ENCODE measurements at regions not wholly inside any gene's neighbourhood (a gene's known extent, or its start where the extent isn't known, plus 50 kb on each side); places are given as distances from the start of the nearest gene placed in this dataset.
A peak's percentile ranks its signal among the peaks of the same experiment; 100 is the strongest.
"Not testable (repeated sequence)": the region's sequence is repeated elsewhere in the genome, so short reads cannot be mapped to it uniquely, and the experiment has no call there.

DNA sequence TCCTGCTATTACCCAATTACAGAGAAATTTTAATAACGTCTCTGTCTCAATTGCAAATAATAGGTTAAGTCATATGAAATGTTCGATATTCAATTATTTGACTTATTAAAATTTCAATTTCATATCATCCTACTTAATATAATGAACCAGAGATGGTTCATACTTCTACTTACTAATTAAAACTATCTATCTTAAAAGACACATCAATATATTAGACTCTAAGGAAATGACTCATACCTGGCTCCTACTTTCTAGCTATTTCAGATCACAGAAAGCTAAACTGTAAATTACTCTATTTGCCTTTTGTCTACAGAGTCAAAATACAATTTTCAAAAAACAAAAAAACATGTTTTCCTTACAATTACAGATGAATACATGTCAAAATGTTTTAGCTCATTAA lies 99.6 kb downstream of the CAPZA3 start:
- H3K27ac ChIP-seq, result no peak overlapping the region

GRCh38 chr12:18840997-18841396 lies 103.1 kb downstream of the CAPZA3 start:
- not testable (repeated sequence) for H3K27ac ChIP-seq; DNase-seq (ENCODE audit: low read depth, low spot score)

More for the DNA sequence above, 99.6 kb downstream of the CAPZA3 start:
- DNase-seq (ENCODE audit: low read depth, low spot score), result no peak

DNA sequence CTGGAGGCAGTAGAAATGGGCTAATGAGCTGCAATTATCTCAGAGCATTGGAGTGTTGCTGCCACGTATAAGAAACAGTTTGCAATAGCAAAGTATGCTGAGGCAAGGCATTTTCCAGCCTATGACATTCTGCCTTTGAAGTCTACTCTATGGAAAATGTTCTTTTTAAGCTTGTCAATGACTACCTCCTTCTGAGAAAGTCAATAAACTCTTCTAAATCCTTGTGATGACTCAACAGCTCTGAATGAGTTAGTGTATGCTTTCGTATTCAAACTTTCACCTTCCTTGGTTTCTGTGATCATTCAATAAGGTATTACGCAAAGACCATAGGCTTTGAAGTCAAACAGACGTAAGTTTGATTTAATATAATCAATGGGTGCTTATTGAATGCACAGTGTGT lies 111.2 kb downstream of the CAPZA3 start:
- peak; percentile 60 for DNase-seq (ENCODE audit: low read depth, low spot score)
- H3K27ac ChIP-seq, result no peak overlapping the region

DNA sequence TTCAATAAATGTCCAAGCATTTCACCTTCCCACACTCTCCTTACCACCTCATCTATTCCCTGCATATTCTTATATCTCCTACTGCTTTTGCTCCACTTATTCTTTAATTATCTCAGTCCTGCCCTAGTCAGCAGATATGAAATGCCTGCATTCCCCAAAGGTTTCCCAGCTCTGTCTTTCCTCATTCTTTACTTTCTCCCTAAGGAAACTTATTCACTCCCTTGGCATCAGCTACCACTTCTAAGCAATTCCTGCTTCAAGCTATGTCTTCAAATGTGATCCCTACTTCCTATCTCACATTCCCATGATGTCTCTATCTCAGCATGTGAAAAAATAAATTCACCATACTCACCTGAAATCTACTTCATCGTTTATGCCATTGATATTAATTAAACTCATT lies 111.8 kb downstream of the CAPZA3 start:
- no peak overlapping the region for H3K27ac ChIP-seq
- DNase-seq (ENCODE audit: low read depth, low spot score), result no peak

- no peak overlapping the region for H3K27ac ChIP-seq
- no peak for DNase-seq (ENCODE audit: low read depth, low spot score)
These were observed 112.8 kb downstream of the CAPZA3 start for GRCh38 chr12:18850752-18851151.

- DNase-seq (ENCODE audit: low read depth, low spot score), result no peak
- H3K27ac ChIP-seq, result no peak overlapping the region
These were observed 113.4 kb downstream of the CAPZA3 start for GRCh38 chr12:18851271-18851670.

DNA sequence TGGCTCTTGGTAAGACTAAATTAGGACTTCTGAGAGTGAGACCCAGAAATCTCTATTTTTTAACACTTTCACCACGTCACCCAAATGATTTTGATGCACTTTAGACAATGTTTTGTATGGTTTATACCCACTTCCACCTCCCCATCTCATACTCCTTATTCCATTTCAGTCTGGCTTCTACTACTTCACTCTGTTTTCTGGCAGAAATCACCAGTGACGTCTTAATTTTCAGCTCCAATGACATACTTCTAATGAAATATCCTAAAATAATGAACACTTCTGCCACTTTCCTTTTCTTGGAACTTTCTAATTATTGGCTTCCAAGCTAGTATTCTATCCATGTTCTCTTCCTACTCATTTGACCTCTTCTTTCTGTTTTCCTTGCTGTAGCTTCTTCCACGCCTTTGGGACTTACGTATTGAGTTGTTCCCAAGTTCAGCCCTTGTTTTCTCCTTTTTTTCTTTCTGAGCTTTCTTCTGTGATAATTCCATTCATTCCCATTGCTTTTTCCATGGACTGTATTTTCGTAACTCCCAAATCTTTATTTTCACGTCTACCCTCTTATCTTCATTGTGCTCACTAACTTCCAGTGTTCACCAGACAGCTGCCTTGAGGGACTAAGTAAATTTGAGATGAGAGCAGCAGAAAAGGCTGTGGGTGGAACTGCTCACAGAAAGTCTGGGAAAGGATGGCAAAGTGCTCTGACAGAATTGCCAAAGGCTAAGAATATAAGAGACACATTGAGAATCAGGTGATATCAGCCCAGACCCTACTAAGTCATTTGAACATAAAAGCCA lies 115.8 kb downstream of the CAPZA3 start:
- H3K27ac ChIP-seq, result no peak overlapping the region
- no peak for DNase-seq (ENCODE audit: low read depth, low spot score)

DNA sequence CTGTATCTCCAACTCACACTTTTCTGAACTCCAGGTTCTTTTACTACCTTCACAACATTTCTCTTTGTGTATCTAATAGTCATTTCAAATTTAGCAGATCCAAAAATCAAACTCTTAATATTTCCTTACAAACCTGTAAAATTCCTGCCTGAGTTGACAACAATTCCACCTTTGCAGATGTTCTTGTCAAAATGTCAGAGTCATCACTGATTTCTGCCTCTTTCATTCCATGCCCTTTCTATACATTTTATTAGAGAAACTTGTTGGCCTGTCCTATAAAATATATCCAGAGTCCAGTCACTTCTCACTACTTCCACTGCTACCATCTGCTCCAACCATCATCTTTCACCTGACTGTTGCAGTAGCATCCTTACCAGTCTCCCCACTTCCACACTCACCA lies 119.7 kb downstream of the CAPZA3 start:
- no peak overlapping the region for H3K27ac ChIP-seq
- DNase-seq (ENCODE audit: low read depth, low spot score), result no peak

DNA sequence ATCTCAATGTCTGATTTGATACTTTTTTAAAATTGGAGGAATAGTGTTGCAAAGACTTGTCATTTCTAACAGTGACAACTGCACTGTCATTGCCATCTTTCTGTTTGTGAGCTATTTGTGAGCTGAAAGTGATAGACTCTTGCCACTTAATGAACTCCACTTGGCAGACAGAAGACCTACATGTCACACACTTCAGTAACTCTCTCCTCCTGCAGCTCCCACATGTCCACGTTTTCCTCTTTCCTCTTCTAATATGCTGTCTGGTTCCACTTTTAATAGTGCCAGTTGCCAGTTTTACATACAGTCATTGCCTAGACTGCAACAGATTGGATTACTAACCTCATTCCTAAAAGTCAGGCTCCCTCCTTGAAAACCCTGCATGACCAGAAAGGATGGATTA lies 121.5 kb downstream of the CAPZA3 start:
- DNase-seq (ENCODE audit: low read depth, low spot score), result no peak
- H3K27ac ChIP-seq, result no peak overlapping the region

- no peak for DNase-seq (ENCODE audit: low read depth, low spot score)
- H3K27ac ChIP-seq, result no peak overlapping the region
These were observed 123.5 kb downstream of the CAPZA3 start for GRCh38 chr12:18861287-18861858.

- DNase-seq (ENCODE audit: low read depth, low spot score), result no peak
- no peak overlapping the region for H3K27ac ChIP-seq
These were observed 126.0 kb downstream of the CAPZA3 start for GRCh38 chr12:18863769-18864500.

DNA sequence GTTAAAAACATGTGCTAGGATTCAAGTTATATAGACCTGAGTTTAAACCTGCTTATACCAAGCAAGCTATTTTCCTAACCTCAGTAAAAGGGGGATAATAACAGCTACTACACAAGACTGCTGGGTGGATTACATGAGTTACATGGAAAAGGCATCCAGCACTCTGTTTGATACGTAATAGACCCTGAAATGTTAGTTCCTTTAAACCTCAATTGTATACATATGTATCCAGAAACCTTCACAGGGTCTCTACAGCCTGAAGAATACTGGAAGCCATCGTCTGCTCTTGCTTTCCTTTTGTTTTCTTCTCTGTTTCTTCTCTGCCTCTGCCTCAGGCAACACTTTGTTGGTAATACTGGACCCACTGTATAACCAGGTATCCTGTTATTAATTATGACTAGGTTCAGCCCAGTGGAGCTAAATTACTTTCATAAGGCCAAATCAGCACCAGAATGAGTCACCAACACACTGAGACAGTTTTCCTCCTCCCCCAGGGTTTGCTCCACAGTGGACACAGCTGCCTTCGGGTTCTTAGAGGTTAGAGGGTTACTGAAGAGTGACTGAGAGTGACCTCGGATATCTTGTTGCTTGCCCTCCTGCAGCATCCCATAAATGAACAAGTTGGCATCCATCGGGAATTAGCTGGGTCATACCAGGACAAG lies 127.1 kb downstream of the CAPZA3 start:
- DNase-seq (ENCODE audit: low read depth, low spot score), result peak; percentile 20
- H3K27ac ChIP-seq, result no peak overlapping the region

- DNase-seq (ENCODE audit: low read depth, low spot score), result peak; percentile 5
- H3K27ac ChIP-seq, result no peak overlapping the region
These were observed 130.8 kb downstream of the CAPZA3 start for GRCh38 chr12:18868717-18869116.

- no peak overlapping the region for H3K27ac ChIP-seq
- no peak for DNase-seq (ENCODE audit: low read depth, low spot score)
These were observed 134.9 kb downstream of the CAPZA3 start for GRCh38 chr12:18872770-18873169.

DNA sequence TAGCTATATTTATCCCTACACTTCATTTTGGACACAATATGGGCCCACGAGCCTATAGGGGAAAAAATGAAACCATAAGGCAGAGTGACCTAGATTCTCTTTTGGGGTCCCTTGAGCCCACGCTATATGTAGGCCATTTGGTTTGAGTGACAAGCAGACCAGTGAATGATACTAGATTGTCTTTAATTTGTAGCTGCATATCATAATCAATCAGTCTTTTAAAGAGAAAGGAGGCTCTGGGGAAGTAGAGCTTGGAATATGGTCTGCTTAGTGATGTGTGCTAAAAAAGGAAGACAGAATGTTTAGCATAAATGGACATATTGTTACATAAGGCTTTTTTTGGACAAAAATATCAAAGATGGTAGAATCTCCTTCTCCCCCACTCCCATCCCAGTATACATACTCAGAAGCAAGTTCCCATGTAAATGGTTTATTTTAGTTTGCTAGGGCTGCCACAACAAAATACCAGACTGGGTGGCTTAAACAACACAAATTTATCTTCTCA lies 140.8 kb downstream of the CAPZA3 start:
- DNase-seq (ENCODE audit: low read depth, low spot score), result no peak

DNA sequence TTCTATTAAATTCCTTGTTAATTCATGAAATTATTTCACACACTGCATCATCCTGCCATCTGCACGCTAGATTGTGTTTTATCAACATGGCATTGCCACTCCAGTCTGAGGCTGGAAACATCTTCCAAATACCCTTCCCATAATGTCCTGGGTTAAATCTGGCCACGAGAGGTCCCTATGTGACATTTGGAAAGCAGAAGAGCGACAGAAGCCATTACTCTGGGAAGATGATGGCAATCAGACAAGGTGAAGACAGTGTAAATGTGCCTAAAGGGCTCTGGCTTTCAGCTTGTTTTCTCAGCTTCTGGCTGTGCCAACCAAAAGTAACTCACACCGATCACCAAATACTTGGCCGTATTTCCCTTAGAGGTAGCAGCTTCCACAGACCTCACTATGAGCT lies 144.8 kb downstream of the CAPZA3 start:
- DNase-seq (ENCODE audit: low read depth, low spot score), result no peak

More for the DNA sequence above, 140.8 kb downstream of the CAPZA3 start:
- H3K27ac ChIP-seq, result no peak overlapping the region

DNA sequence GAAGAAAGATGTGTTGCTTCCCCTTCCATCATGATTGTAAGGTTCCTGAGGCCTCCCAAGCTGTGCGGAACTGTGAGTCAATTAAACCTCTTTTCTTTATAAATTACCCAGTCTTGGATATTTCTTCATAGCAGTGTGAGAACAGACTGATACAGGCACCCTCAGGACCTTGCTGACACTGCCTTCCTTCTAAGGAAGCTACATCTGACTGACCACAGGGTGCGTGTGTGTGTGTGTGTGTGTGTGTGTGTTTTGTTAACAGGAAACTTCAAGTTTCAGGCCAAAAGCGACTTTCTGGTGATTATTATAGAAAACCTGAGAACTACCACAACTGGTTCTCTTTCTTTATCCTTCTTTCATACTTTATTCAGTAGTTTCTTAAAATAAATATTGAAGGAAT lies 149.0 kb downstream of the CAPZA3 start:
- H3K27ac ChIP-seq, result no peak overlapping the region
- no peak for DNase-seq (ENCODE audit: low read depth, low spot score)

More for the DNA sequence above, 144.8 kb downstream of the CAPZA3 start:
- H3K27ac ChIP-seq, result no peak overlapping the region

DNA sequence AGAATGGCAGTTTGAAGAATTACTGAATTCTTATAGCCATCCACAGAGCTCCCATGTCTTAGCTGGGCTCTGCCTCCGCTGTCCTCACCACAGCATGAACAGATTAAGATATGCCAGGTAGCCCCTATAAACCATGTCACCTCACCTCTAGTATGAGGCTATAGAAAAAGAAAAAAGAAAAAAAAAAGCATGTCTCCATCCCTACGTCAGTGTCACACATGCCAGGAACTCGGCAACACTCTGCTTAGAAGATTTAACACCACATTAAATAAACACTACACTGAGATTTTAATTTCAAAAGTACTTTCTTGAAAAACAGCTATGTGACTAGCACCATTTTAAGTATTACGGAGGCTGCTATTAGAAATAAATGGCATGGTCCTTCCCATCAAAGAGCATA lies 149.4 kb downstream of the CAPZA3 start:
- no peak overlapping the region for H3K27ac ChIP-seq
- no peak for DNase-seq (ENCODE audit: low read depth, low spot score)

- no peak for DNase-seq (ENCODE audit: low read depth, low spot score)
- H3K27ac ChIP-seq, result no peak overlapping the region
These were observed 150.1 kb downstream of the CAPZA3 start for GRCh38 chr12:18888047-18888446.

DNA sequence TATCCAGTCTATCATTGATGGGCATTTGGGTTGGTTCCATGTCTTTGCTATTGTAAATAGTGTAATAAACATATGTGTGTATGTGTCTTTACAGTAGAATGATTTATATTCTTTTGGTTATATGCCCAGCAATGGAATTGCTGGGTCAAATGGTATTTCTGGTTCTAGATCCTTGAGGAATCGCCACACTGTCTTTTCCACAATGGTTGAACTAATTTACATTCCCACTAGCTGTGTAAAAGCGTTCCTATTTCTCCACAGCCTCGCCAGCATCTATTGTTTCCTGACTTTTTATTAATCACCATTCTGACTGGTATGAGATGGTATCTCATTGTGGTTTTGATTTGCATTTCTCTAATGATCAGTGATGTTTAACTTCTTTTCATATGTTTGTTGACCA lies 152.7 kb downstream of the CAPZA3 start:
- not testable (repeated sequence) for DNase-seq (ENCODE audit: low read depth, low spot score); H3K27ac ChIP-seq

- H3K27ac ChIP-seq, result no peak overlapping the region
- no peak for DNase-seq (ENCODE audit: low read depth, low spot score)
These were observed 157.6 kb downstream of the CAPZA3 start for GRCh38 chr12:18895540-18895939.

Measured in epithelial cell of prostate (primary cell).